GM21447 (cell line): ENCODE measurements at regions not wholly inside any gene's neighbourhood (a gene's known extent, or its start where the extent isn't known, plus 50 kb on each side); places are given as distances from the start of the nearest gene placed in this dataset.

ENCODE experiments used
- ATAC-seq: cut with Tn5 transposase; IDR thresholded peaks from one replicate; pipeline ENCODE4 v1.9.1; 2021; ENCODE audit not compliant: unreplicated experiment

- ATAC-seq, result no peak
Measured at GRCh38 chr1:83596331-83596730, 402.6 kb downstream of the TTLL7 start.

- no peak for ATAC-seq
Measured at GRCh38 chr1:83593073-83593472, 405.9 kb downstream of the TTLL7 start.

- no peak for ATAC-seq
Measured at GRCh38 chr1:83588140-83588539, 410.8 kb downstream of the TTLL7 start.

GRCh38 chr1:83583351-83584014 lies 415.4 kb downstream of the TTLL7 start:
- no peak for ATAC-seq

- no peak for ATAC-seq
Measured at GRCh38 chr1:83581747-83582146, 417.2 kb downstream of the TTLL7 start.

GRCh38 chr1:83574791-83575190 lies 424.1 kb downstream of the TTLL7 start:
- ATAC-seq, result no peak

- ATAC-seq, result no peak
Measured at GRCh38 chr1:83573776-83574175, 425.2 kb downstream of the TTLL7 start.

- no peak for ATAC-seq
Measured at GRCh38 chr1:83571536-83571935, 427.4 kb downstream of the TTLL7 start.

GRCh38 chr1:83561346-83561745 lies 437.6 kb downstream of the TTLL7 start:
- no peak for ATAC-seq

- no peak for ATAC-seq
Measured at GRCh38 chr1:83559129-83559840, 439.6 kb downstream of the TTLL7 start.

GRCh38 chr1:83555871-83556270 lies 443.1 kb downstream of the TTLL7 start:
- ATAC-seq, result no peak

GRCh38 chr1:83554174-83554573 lies 444.8 kb downstream of the TTLL7 start:
- ATAC-seq, result no peak

- no peak for ATAC-seq
Measured at GRCh38 chr1:83552820-83553219, 446.1 kb downstream of the TTLL7 start.

- ATAC-seq, result no peak
Measured at GRCh38 chr1:83548311-83548710, 450.6 kb downstream of the TTLL7 start.

- no peak for ATAC-seq
Measured at GRCh38 chr1:83547901-83548300, 451.0 kb downstream of the TTLL7 start.

- ATAC-seq, result no peak
Measured at GRCh38 chr1:83546874-83547273, 452.1 kb downstream of the TTLL7 start.

GRCh38 chr1:83545066-83545862 lies 453.7 kb downstream of the TTLL7 start:
- ATAC-seq, result no peak

- no peak for ATAC-seq
Measured at GRCh38 chr1:83543222-83543973, 455.5 kb downstream of the TTLL7 start.

GRCh38 chr1:83531521-83532309 lies 467.2 kb downstream of the TTLL7 start:
- ATAC-seq, result no peak

GRCh38 chr1:83530506-83530905 lies 468.4 kb downstream of the TTLL7 start:
- no peak for ATAC-seq
